ENCODE measurements at regions not wholly inside any gene's neighbourhood (a gene's known extent, or its start where the extent isn't known, plus 50 kb on each side); places are given as distances from the start of the nearest gene placed in this dataset.

DNA sequence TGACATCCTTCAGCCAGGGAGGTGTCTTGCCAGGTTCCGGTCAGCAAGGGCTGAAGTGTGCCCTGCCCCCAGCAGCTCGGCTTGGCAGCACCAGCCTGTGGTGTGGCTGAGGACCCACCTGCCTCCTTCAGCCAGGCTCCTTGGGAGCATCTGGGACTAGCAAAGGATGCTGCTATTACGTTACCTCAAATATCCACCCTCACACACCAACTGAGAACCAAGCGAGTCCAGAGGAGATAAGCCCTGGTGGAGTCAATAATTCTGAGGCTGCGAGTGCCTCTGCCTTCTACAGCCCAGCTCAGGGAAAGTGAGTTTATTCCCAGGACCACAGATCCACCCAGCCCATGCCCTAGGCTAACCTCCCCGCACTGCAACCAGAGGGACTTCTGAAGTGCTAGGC, 57.1 kb upstream of the FSTL4 start:
- DNase-seq (ENCODE audit: low read depth in 4 of 4, low spot score in 3 of 4), result no peak

GRCh38 chr5:133668458-133668857, 56.1 kb upstream of the FSTL4 start:
- DNase-seq (ENCODE audit: low read depth in 4 of 4, low spot score in 3 of 4), result no peak

DNA sequence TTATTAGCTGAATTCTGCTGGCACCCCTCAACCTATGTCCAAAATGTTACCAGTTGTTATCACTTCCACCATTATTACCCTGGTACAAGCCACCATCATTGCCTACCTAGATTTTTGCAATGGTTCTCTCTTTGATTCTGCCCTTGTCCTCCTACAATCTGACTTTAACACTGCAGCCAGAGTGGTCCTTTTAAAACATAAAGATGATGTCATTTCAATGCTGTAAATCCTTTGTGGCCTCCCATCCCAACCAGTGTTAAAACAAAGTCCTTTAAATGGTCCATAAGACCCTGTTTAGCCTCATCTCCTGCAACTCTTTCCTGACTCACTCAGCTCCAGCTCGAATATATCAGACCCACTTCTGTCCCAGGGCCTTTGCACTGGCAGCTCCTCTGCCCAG, 54.9 kb upstream of the FSTL4 start:
- DNase-seq (ENCODE audit: low read depth in 4 of 4, low spot score in 3 of 4), result no peak

GRCh38 chr5:133665571-133665970, 53.2 kb upstream of the FSTL4 start:
- no peak for DNase-seq (ENCODE audit: low read depth in 4 of 4, low spot score in 3 of 4)

- DNase-seq (ENCODE audit: low read depth in 4 of 4, low spot score in 3 of 4), result no peak
Observed at GRCh38 chr5:133664422-133664821, 52.1 kb upstream of the FSTL4 start.

- no peak for DNase-seq (ENCODE audit: low read depth in 4 of 4, low spot score in 3 of 4)
Observed at GRCh38 chr5:133663397-133664054, 51.2 kb upstream of the FSTL4 start.

DNA sequence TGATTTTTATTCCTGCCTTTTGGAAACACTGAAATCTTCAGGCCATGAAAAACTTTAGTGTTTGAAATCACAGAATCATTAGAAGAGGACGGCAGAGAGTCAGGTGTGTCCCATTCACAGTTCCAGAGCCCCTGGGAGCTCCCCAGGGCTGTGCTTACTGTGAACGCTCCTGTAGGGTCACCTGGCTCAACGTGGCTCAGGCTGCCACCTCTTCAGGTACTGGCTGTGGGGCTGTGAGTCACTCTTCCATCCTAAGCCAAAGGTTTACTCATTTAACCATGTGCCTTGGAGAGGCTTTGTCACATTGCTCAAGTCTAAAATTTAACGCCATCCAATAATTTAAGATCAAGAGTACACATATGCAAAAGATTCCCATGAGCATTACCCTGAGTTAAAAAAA, 50.2 kb upstream of the FSTL4 start:
- DNase-seq (ENCODE audit: low read depth in 4 of 4, low spot score in 3 of 4), result no peak
